ENCODE measurements at regions not wholly inside any gene's neighbourhood (a gene's known extent, or its start where the extent isn't known, plus 50 kb on each side); places are given as distances from the start of the nearest gene placed in this dataset.
A peak's percentile ranks its signal among the peaks of the same experiment; 100 is the strongest.

- DNase-seq = no peak
Observed at GRCh38 chr10:88086187-88086960, 222.9 kb downstream of the PTEN start.

GRCh38 chr10:88088441-88089340 lies 225.3 kb downstream of the PTEN start:
- DNase-seq = no peak

GRCh38 chr10:88089498-88089897 lies 226.1 kb downstream of the PTEN start:
- no peak for DNase-seq

- DNase-seq = no peak
Observed at GRCh38 chr10:88090568-88091214, 227.3 kb downstream of the PTEN start.

- DNase-seq = peak; percentile 75
Observed at GRCh38 chr10:88091490-88092061, 228.2 kb downstream of the PTEN start.

GRCh38 chr10:88092265-88092664 lies 228.8 kb downstream of the PTEN start:
- no peak for DNase-seq

GRCh38 chr10:88092973-88093372 lies 229.5 kb downstream of the PTEN start:
- no peak for DNase-seq

GRCh38 chr10:88094795-88095194 lies 231.4 kb downstream of the PTEN start:
- no peak for DNase-seq

GRCh38 chr10:88095223-88095721 lies 231.8 kb downstream of the PTEN start:
- DNase-seq = no peak

- DNase-seq = no peak
Observed at GRCh38 chr10:88095778-88096431, 232.5 kb downstream of the PTEN start.

GRCh38 chr10:88097092-88097516 lies 233.7 kb downstream of the PTEN start:
- DNase-seq = no peak

- no peak for DNase-seq
Observed at GRCh38 chr10:88097536-88097935, 234.1 kb downstream of the PTEN start.

- DNase-seq = no peak
Observed at GRCh38 chr10:88100281-88100680, 236.9 kb downstream of the PTEN start.

- no peak for DNase-seq
Observed at GRCh38 chr10:88101666-88102065, 238.2 kb downstream of the PTEN start.

- DNase-seq = no peak
Observed at GRCh38 chr10:88103576-88103975, 240.2 kb downstream of the PTEN start.

GRCh38 chr10:88104223-88104622 lies 240.8 kb downstream of the PTEN start:
- no peak for DNase-seq

GRCh38 chr10:88106366-88106765 lies 242.9 kb downstream of the PTEN start:
- no peak for DNase-seq

GRCh38 chr10:88107296-88108097 lies 244.1 kb downstream of the PTEN start:
- no peak for DNase-seq

- DNase-seq = peak; percentile 71
Observed at GRCh38 chr10:88108115-88108610, 244.7 kb downstream of the PTEN start.

GRCh38 chr10:88110355-88110754 lies 246.9 kb downstream of the PTEN start:
- DNase-seq = no peak

- DNase-seq = no peak
Observed at GRCh38 chr10:88110822-88111221, 247.4 kb downstream of the PTEN start.

All from CD4-positive, alpha-beta T cell treated with Interleukin-15 for 1 hour (primary cell).